Skeletal muscle tissue (tissue), 3 donors: ENCODE measurements at regions not wholly inside any gene's neighbourhood (a gene's known extent, or its start where the extent isn't known, plus 50 kb on each side); places are given as distances from the start of the nearest gene placed in this dataset.

Source experiments
- H3K27ac ChIP-seq: one replicate; pipeline ENCODE4 v1.7.0; 2013; ENCODE audit warnings: mild to moderate bottlenecking, low read depth, low read length, inconsistent platforms
- H3K27me3 ChIP-seq, 3 donors: one replicate each; pipeline ENCODE4 v1.7.0; 2013; ENCODE audit warnings: low read length in 3 of 3; ENCODE audit not compliant: control insufficient read depth in 3 of 3, insufficient read depth in 3 of 3
- H3K36me3 ChIP-seq, 3 donors: one replicate each; pipeline ENCODE4 v1.7.0; 2013; ENCODE audit warnings: low read length in 3 of 3; ENCODE audit not compliant: control insufficient read depth in 3 of 3, insufficient read depth in 3 of 3
- H3K4me1 ChIP-seq, 3 donors: one replicate each; pipeline ENCODE4 v1.7.0; 2013; ENCODE audit warnings: low read length in 3 of 3, mild to moderate bottlenecking in 3 of 3; ENCODE audit not compliant: control insufficient read depth in 3 of 3, insufficient read depth in 3 of 3
- H3K4me3 ChIP-seq, 3 donors: one replicate each; pipeline ENCODE4 v1.7.0; 2013; ENCODE audit warnings: low read length in 3 of 3
- H3K9ac ChIP-seq, 3 donors: one replicate each; pipeline ENCODE4 v1.7.0; 2013; ENCODE audit warnings: low read length in 3 of 3, mild to moderate bottlenecking in 3 of 3, moderate library complexity in 2 of 3, low read depth in 1 of 3
- H3K9me3 ChIP-seq, 3 donors: one replicate each; pipeline ENCODE4 v1.7.0; 2013; ENCODE audit warnings: low read length in 3 of 3; ENCODE audit not compliant: control insufficient read depth in 3 of 3
- donor health status: Osteomylitis.

DNA sequence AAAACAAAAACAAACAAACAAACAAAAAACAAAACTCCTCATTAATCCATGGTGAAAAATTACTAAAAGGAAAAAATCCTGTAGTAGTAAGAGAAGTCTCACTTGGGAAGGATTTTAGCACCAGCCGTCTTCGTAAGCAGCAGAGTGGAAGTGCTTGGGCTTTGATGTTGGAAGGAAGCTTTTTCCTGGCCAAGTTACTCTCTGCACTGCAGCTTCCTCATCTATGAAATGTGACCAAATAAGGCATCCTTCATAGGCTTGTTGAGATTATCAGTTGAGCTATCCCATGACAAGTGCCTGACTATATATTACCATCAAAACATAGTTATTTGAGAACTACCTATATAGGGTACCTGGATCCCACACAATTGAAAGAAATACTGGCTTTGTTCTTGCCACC, 436.4 kb upstream of the ONECUT1 start:
- no peak overlapping the region for H3K4me3 ChIP-seq
- no peaks in the 10 kb centered on the region for H3K4me1 ChIP-seq
- H3K27ac ChIP-seq, result no peak overlapping the region
- no peaks in the 10 kb centered on the region for H3K9me3 ChIP-seq
- no peak overlapping the region for H3K9ac ChIP-seq
- H3K36me3 ChIP-seq, result no peaks in the 10 kb centered on the region
- H3K27me3 ChIP-seq, result no peaks in the 10 kb centered on the region

DNA sequence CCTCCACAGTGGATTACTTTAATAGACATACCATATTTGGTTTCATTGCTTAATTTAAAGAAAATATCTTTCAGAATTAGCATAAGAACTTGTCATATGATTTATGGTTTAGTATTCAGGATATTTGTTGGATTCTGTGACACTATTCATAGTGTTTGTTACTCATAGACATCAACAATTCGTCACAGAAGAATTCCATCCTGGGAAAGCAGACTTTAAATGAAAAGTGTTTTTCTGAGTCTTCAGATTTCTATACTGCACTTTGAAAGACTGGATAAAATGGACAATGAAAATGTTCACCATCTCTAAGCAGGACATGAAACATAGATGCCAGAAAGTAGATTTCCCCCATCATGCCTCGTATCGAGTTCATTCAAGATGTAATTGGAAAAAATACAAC, 435.6 kb upstream of the ONECUT1 start:
- Histone ChIP-seq H3K27me3 (no peaks in the 10 kb centered on the region), H3K27ac (no peak overlapping the region), H3K4me1 (no peaks in the 10 kb centered on the region), H3K4me3 (no peak overlapping the region), H3K36me3 (no peaks in the 10 kb centered on the region), H3K9me3 (no peaks in the 10 kb centered on the region), H3K9ac (no peak overlapping the region)

DNA sequence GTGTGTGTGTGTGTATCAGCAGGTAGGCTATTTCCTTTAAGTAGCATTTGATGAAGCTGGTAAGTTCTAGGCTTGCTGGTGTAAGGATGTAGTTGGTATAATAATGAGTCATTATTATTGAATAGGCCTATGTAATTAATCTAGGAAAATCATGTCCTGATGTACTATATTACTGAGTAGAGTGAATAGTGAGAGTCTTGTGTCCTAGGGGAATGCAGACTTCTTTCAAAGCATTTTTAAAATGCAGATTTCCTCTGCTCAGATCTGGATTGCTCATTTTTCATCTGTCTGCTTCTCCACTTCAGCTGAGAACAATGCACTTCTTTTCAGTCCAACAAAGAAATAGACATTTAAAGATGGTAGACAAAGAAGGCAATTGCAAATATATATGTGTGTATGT, 434.2 kb upstream of the ONECUT1 start:
- no peak overlapping the region for H3K27ac ChIP-seq

DNA sequence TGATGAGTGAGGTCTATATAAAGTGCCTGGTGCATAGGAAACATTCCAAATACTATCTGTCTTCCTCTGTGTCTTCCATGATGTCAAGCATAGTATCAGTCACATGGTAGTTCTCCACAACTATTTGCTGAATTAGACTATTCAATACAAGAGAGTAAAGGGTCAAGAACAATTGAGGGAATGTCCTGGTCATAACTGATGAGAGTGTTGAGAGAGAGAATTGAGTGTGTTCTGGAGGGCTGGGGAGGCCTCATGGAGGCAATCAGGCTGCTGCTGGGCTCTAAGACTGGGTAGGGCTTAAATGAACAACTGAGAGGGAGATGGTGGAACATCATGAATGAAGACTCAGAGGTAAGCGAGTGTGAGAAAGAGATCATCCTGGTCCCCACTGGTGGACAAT, 433.7 kb upstream of the ONECUT1 start:
- H3K4me1 ChIP-seq, result no peaks in the 10 kb centered on the region
- H3K4me3 ChIP-seq, result no peak overlapping the region
- H3K36me3 ChIP-seq, result no peaks in the 10 kb centered on the region
- H3K9ac ChIP-seq, result no peak overlapping the region
- no peak overlapping the region for H3K27ac ChIP-seq
- no peaks in the 10 kb centered on the region for H3K27me3 ChIP-seq
- no peaks in the 10 kb centered on the region for H3K9me3 ChIP-seq

More for the DNA sequence above, 434.2 kb upstream of the ONECUT1 start:
- Histone ChIP-seq H3K4me1 (no peaks in the 10 kb centered on the region), H3K27me3 (no peaks in the 10 kb centered on the region), H3K4me3 (no peak overlapping the region), H3K36me3 (no peaks in the 10 kb centered on the region), H3K9me3 (no peaks in the 10 kb centered on the region), H3K9ac (no peak overlapping the region)

DNA sequence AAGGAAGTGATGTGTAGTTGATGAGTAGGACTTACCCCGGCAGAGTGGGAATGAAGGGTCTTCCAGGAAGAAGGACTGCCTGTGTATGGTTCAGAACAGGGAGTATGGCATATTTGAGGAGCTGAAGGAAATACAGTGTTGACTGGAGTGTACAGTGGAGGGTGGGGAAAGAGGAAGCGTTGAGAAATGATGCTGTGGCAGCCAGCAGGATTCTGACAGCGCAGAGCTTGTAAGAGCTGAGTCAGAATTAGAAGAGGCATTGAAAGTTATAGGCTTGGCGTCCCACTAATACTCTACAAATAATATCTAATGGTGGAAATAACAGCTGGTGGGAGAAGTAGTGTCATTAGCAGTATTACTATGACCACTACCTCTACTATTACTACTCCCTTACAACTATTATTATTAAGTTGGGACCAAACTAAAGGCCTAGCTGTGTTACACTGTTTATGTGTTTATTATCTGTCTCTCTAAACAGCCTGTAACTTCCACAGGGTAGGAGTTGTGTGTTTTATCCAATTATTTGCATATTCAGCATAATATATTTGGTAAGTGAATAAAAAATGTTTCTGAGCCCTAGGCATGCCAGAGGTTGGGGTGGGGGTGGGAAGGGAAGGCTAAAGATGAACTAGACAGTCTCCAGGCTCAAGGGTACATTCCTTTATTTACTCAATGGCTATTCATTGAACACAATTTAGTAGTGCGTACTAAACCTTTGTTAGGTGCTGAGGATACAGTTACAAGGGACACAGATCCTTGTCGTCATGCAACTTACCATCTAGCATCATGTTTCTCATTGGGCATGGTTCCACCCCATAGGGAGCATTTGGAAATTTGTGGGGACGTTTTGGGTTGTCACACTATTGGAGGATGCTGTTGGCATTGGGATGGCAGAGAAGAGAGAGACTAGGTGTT, 428.8 kb upstream of the ONECUT1 start:
- Histone ChIP-seq H3K27me3 (no peaks in the 10 kb centered on the region), H3K9ac (no peak overlapping the region), H3K9me3 (no peaks in the 10 kb centered on the region)

DNA sequence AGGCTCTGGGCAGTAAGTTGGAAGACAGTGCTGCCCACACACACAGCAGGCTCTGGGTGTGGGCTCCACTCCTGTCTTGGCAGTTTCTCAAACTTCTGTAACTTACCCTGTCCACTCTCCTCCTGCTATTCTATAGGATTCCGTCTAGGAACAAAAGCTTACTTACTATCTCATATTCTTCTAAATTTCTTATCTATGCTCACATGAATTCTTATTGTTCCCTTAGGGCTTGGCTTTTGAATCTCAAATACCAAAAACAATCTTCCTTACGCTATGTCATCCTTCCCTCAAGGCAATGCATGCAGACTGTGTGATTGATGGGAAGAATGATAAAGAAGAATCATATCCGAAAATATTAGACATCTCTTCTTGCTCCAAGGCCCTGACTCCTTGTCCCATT, 425.9 kb upstream of the ONECUT1 start:
- Histone ChIP-seq H3K36me3 (no peaks in the 10 kb centered on the region), H3K4me1 (no peaks in the 10 kb centered on the region), H3K4me3 (no peak overlapping the region), H3K27me3 (no peaks in the 10 kb centered on the region), H3K9me3 (no peaks in the 10 kb centered on the region), H3K27ac (no peak overlapping the region), H3K9ac (no peak overlapping the region)

More for the DNA sequence above, 428.8 kb upstream of the ONECUT1 start:
- Histone ChIP-seq H3K4me3 (no peak overlapping the region), H3K4me1 (no peaks in the 10 kb centered on the region), H3K27ac (no peak overlapping the region), H3K36me3 (no peaks in the 10 kb centered on the region)

DNA sequence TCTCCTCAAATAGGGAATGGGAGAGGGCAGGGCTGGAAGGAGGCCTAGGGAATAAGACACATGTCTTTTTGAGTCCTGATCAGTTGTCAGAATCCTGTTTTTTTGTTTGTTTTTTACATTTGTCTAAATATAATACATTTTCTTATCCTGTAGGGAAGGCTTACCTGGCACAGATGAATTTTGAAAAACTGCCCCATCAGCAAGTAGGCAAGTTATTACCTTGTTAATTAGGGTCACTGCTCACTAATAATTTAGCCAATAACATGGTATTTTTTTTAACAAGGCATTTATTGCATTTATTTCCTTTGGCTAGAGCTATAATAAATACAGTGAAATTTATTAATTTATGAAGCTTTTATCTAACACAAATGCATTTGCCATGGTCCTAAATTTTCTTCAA, 423.2 kb upstream of the ONECUT1 start:
- Histone ChIP-seq H3K4me3 (no peak overlapping the region), H3K27ac (no peak overlapping the region), H3K9ac (no peak overlapping the region), H3K4me1 (no peaks in the 10 kb centered on the region), H3K27me3 (no peaks in the 10 kb centered on the region), H3K36me3 (no peaks in the 10 kb centered on the region), H3K9me3 (no peaks in the 10 kb centered on the region)

DNA sequence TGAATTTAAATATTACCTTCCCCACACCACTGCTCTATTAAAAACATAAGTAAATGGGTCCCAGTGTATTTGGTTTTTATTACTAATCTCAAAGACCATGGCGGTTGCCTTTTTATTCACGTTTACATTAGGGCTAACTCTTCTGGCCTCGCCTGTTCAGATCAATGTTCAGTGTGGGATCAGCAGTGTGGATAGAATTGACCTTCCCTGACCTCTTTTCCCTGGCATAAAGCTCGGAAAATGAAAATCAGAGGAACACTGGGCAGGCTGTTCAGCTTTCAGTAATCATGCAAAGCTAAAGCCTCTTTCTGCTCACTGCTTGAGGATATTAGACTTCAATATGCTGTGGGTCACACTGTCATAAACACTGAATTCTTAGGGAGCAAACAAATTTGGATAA, 422.6 kb upstream of the ONECUT1 start:
- Histone ChIP-seq H3K27me3 (no peaks in the 10 kb centered on the region), H3K9ac (no peak overlapping the region), H3K36me3 (no peaks in the 10 kb centered on the region), H3K4me3 (no peak overlapping the region), H3K4me1 (no peaks in the 10 kb centered on the region), H3K9me3 (no peaks in the 10 kb centered on the region), H3K27ac (no peak overlapping the region)

DNA sequence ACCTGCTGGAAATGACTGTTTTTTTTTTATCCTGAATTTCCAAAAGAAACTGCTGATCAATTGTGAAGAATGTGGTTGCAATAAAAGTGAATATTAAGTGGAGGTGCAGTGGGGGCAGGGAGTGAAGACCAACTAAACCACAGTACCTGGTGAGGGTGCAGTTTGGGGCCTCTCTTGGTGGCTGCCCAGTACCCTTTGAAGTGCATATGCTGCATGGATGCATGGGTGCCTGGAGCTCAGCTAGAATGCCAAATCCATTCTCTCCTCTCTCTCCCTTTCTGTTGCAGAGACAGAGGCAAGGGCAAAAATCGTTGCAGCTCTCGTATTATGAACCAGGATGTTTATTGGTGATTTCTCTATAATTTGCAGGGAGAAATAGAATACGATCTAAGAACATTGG, 420.5 kb upstream of the ONECUT1 start:
- Histone ChIP-seq H3K27ac (no peak overlapping the region), H3K4me3 (no peak overlapping the region), H3K9ac (no peak overlapping the region), H3K27me3 (no peaks in the 10 kb centered on the region), H3K4me1 (no peaks in the 10 kb centered on the region), H3K36me3 (no peaks in the 10 kb centered on the region), H3K9me3 (peaks cover 0 to 2% (median 0%) of the 10 kb centered on the region in 3 donors)

DNA sequence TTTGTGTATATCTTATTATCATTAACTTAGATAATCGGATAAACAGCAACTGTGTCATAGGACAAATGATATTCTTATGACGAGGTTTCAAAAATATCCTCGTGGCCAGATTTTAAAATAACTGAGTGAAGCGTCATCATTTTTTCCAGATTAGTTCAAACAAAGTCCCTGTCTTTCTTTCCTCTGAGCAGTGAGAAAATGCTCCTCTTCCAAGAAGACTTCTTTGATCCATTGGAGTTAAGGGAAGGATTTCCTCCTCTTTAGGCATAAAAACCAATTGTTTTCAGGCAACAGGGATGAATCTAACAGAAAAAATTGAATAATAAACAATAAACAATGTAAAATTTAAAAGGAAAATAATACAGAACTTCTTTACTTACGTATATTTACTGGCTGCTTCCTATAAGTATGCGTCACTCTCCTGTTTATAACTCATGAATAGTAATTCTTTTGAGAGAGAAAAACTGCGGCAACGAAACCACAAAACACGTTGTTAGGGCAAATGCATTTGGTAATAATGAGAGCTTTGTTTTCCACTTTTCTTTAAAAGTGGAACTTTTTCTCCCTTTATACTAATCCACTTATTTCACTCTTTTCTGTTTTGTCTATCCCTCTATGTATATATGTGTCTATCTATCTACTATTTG, 419.4 kb upstream of the ONECUT1 start:
- H3K9ac ChIP-seq, result no peak overlapping the region
- no peak overlapping the region for H3K27ac ChIP-seq
- H3K9me3 ChIP-seq, result peaks cover 0 to 2% (median 0%) of the 10 kb centered on the region in 3 donors
- H3K36me3 ChIP-seq, result no peaks in the 10 kb centered on the region
- no peak overlapping the region for H3K4me3 ChIP-seq
- H3K4me1 ChIP-seq, result peaks cover under 1% of the 10 kb centered on the region in 3 donors
- H3K27me3 ChIP-seq, result no peaks in the 10 kb centered on the region
